ENCODE measurements at regions not wholly inside any gene's neighbourhood (a gene's known extent, or its start where the extent isn't known, plus 50 kb on each side); places are given as distances from the start of the nearest gene placed in this dataset.
A peak's percentile ranks its signal among the peaks of the same experiment; 100 is the strongest.
"Not testable (repeated sequence)": the region's sequence is repeated elsewhere in the genome, so short reads cannot be mapped to it uniquely, and the experiment has no call there.

- H3K36me3 ChIP-seq (ENCODE audit: low read depth) = no peaks in the 10 kb centered on the region
- peak; percentile 47 for TF ChIP-seq CTCF (IDR thresholded peaks at IDR 0.05; ENCODE audit: poor library complexity, severe bottlenecking)
- peaks cover 21% of the 10 kb centered on the region for H3K27me3 ChIP-seq (ENCODE audit: insufficient read depth, poor library complexity, severe bottlenecking)
- no peaks in the 10 kb centered on the region for H3K4me1 ChIP-seq (ENCODE audit: insufficient read depth, poor library complexity, severe bottlenecking)
- DNase-seq (ENCODE audit: low spot score) (no peak), ATAC-seq (ENCODE audit: low read depth) (peak; percentile 68)
- H3K27ac ChIP-seq (ENCODE audit: poor library complexity, severe bottlenecking) = no peak overlapping the region
- H3K4me3 ChIP-seq (ENCODE audit: severe bottlenecking) = no peak overlapping the region
- H3K9me3 ChIP-seq (ENCODE audit: severe bottlenecking) = no peaks in the 10 kb centered on the region
Observed at GRCh38 chr2:129923265-129924091, 56.0 kb upstream of the RAB6C start.

- not testable (repeated sequence) for H3K4me1 ChIP-seq (ENCODE audit: insufficient read depth, poor library complexity, severe bottlenecking); H3K9me3 ChIP-seq (ENCODE audit: severe bottlenecking); DNase-seq (ENCODE audit: low spot score); H3K27ac ChIP-seq (ENCODE audit: poor library complexity, severe bottlenecking); ATAC-seq (ENCODE audit: low read depth); H3K4me3 ChIP-seq (ENCODE audit: severe bottlenecking); H3K36me3 ChIP-seq (ENCODE audit: low read depth)
- peaks cover 21% of the 10 kb centered on the region for H3K27me3 ChIP-seq (ENCODE audit: insufficient read depth, poor library complexity, severe bottlenecking)
- TF ChIP-seq CTCF (IDR thresholded peaks at IDR 0.05; ENCODE audit: poor library complexity, severe bottlenecking) = peak; percentile 26
Observed at GRCh38 chr2:129924115-129924514, 55.4 kb upstream of the RAB6C start.

- H3K27me3 ChIP-seq (ENCODE audit: insufficient read depth, poor library complexity, severe bottlenecking) = peaks cover 16% of the 10 kb centered on the region
- H3K36me3 ChIP-seq (ENCODE audit: low read depth) = no peaks in the 10 kb centered on the region
- no peak for ATAC-seq (ENCODE audit: low read depth)
- H3K4me1 ChIP-seq (ENCODE audit: insufficient read depth, poor library complexity, severe bottlenecking) = no peaks in the 10 kb centered on the region
- no peak for TF ChIP-seq CTCF (IDR thresholded peaks at IDR 0.05; ENCODE audit: poor library complexity, severe bottlenecking)
- H3K4me3 ChIP-seq (ENCODE audit: severe bottlenecking) = no peak overlapping the region
- no peak overlapping the region for H3K27ac ChIP-seq (ENCODE audit: poor library complexity, severe bottlenecking)
- DNase-seq (ENCODE audit: low spot score) = no peak
- no peaks in the 10 kb centered on the region for H3K9me3 ChIP-seq (ENCODE audit: severe bottlenecking)
Observed at GRCh38 chr2:129925381-129925780, 54.1 kb upstream of the RAB6C start.

GRCh38 chr2:129927696-129928095 is 51.8 kb upstream of the RAB6C start:
- peaks cover 7% of the 10 kb centered on the region for H3K27me3 ChIP-seq (ENCODE audit: insufficient read depth, poor library complexity, severe bottlenecking)
- DNase-seq (ENCODE audit: low spot score) = no peak
- H3K36me3 ChIP-seq (ENCODE audit: low read depth) = no peaks in the 10 kb centered on the region
- TF ChIP-seq CTCF (IDR thresholded peaks at IDR 0.05; ENCODE audit: poor library complexity, severe bottlenecking) = no peak
- H3K4me1 ChIP-seq (ENCODE audit: insufficient read depth, poor library complexity, severe bottlenecking) = no peaks in the 10 kb centered on the region
- H3K4me3 ChIP-seq (ENCODE audit: severe bottlenecking) = no peak overlapping the region
- no peak for ATAC-seq (ENCODE audit: low read depth)
- H3K9me3 ChIP-seq (ENCODE audit: severe bottlenecking) = no peaks in the 10 kb centered on the region
- H3K27ac ChIP-seq (ENCODE audit: poor library complexity, severe bottlenecking) = no peak overlapping the region
